HepG2 (cell line): ENCODE measurements at regions not wholly inside any gene's neighbourhood (a gene's known extent, or its start where the extent isn't known, plus 50 kb on each side); places are given as distances from the start of the nearest gene placed in this dataset.

ENCODE experiments used
- ATAC-seq: fragments of 200-7000 bp; cut with Tn5 transposase; 3 replicates; pipeline ENCODE4 v1.9.1; 2020; ENCODE audit warnings: mild to moderate bottlenecking, moderate library complexity
- BruUV-seq: library from RNA; stranded (reverse); fragments of 400-500 nt; replicated peaks from 2 replicates; lab custom pipeline; 2021; lab: Mats Ljungman, UMichigan
- CTCF ChIA-PET: fragments of 300-600 bp; formaldehyde crosslinking; extraction: SDS; loops from one replicate; lab custom pipeline; 2021; ENCODE audit warnings: low total read pairs, inconsistent platforms, low intra/inter-chr PET ratio; lab: Yijun Ruan, JAX
- POLR2A ChIA-PET: fragments of 350-600 bp; sonication (Branson Sonifier 250); formaldehyde crosslinking; loops from one replicate; lab custom pipeline; 2020; ENCODE audit warnings: antibody characterized with exemption, inconsistent platforms; lab: Yijun Ruan, JAX
- DNase-seq: peaks from one replicate; pipeline ENCODE4 v3.0.0-alpha.2; 2015; ENCODE audit warnings: low spot score
- FAIRE-seq: peaks from 3 replicates; lab custom pipeline; 2011; peaks lifted over from hg19 to GRCh38; lab: Jason Lieb, UNC
- H2AFZ ChIP-seq: one replicate; pipeline ENCODE4 v1.6.1; 2011; ENCODE audit warnings: low read length, inconsistent platforms
- H3K27ac ChIP-seq: fragments of 300-600 bp; 3 replicates; pipeline ENCODE4 v1.8.0; 2011; ENCODE audit warnings: mixed run types, mild to moderate bottlenecking, mixed read lengths, low read length, inconsistent platforms; ENCODE audit not compliant: insufficient read depth; ENCODE audit errors: extremely low read length
- H3K27me3 ChIP-seq, 2 experiments: fragments of 200-600 bp in 1 of 2; 2 replicates in 1 of 2; 3 replicates in 1 of 2; pipeline versions ENCODE4 v1.6.0 to v1.8.0; 2011; ENCODE audit warnings: low read length in 2 of 2, mild to moderate bottlenecking in 2 of 2, moderate library complexity in 2 of 2, inconsistent platforms in 1 of 2; ENCODE audit not compliant: insufficient read depth in 2 of 2, control insufficient read depth in 1 of 2
- H3K36me3 ChIP-seq, 2 experiments: fragments of 200-600 bp in 1 of 2; replicated peaks in 1 of 2; 2 replicates in 1 of 2; 3 replicates in 1 of 2; pipeline versions ENCODE4 v1.5.1 to v1.8.0; 2011; ENCODE audit warnings: low read length in 2 of 2, inconsistent platforms in 1 of 2; ENCODE audit not compliant: insufficient read depth in 2 of 2, control insufficient read depth in 1 of 2
- H3K4me1 ChIP-seq: 2 replicates; pipeline ENCODE4 v1.5.1; 2012; ENCODE audit warnings: low read length, inconsistent platforms; ENCODE audit not compliant: insufficient read depth
- H3K4me2 ChIP-seq: 2 replicates; pipeline ENCODE4 v1.6.0; 2011; ENCODE audit warnings: low read depth, low read length, inconsistent platforms
- H3K4me3 ChIP-seq, 3 experiments: fragments of 200-600 bp in 1 of 3; sonication (generic), shearing (Covaris generic) in 1 of 3; replicated peaks in 1 of 3; 2 replicates each; pipeline ENCODE4 v1.5.1; 2011 to 2016; ENCODE audit warnings: low read length in 3 of 3, inconsistent platforms in 2 of 3, low read depth in 2 of 3, mild to moderate bottlenecking in 2 of 3, control low read depth in 1 of 3, mixed read lengths in 1 of 3; ENCODE audit not compliant: insufficient read depth in 1 of 3
- H3K79me2 ChIP-seq: one replicate; pipeline ENCODE4 v1.6.1; 2011; ENCODE audit warnings: low read length, inconsistent platforms; ENCODE audit not compliant: insufficient read depth
- H3K9ac ChIP-seq: 2 replicates; pipeline ENCODE4 v1.6.0; 2011; ENCODE audit warnings: mild to moderate bottlenecking, low read depth, low read length, inconsistent platforms; ENCODE audit not compliant: insufficient read depth
- H3K9me3 ChIP-seq: 2 replicates; pipeline ENCODE4 v1.5.1; 2012; ENCODE audit warnings: mild to moderate bottlenecking, low read length
- H4K20me1 ChIP-seq: 2 replicates; pipeline ENCODE4 v1.6.0; 2011; ENCODE audit warnings: inconsistent platforms, mild to moderate bottlenecking, low read length, moderate library complexity; ENCODE audit not compliant: insufficient read depth
- BHLHE40 ChIP-seq: IDR thresholded peaks from 2 replicates; pipeline ENCODE4 v1.6.1; 2011; ENCODE audit warnings: low read length, improper control_type of control experiment
- HOXA5 ChIP-seq: sonication (generic); formaldehyde crosslinking; IDR thresholded peaks from 2 replicates; pipeline ENCODE4 v1.4.0; 2020; ENCODE audit warnings: missing genetic modification reagents
- MIER3 ChIP-seq: IDR thresholded peaks from 2 replicates; pipeline ENCODE4 v1.6.1; 2016; ENCODE audit warnings: missing compliant biosample characterization, borderline replicate concordance
- SALL1 ChIP-seq: sonication (generic); formaldehyde crosslinking; IDR thresholded peaks from 2 replicates; pipeline ENCODE4 v1.8.0; 2022; ENCODE audit warnings: mild to moderate bottlenecking, missing genetic modification reagents
- SAP130 ChIP-seq: IDR thresholded peaks from 2 replicates; pipeline ENCODE4 v1.6.1; 2016; ENCODE audit warnings: low read depth
- ZBTB20 ChIP-seq: sonication (generic); formaldehyde crosslinking; IDR thresholded peaks from 2 replicates; pipeline ENCODE4 v1.8.1; 2023; ENCODE audit warnings: missing genetic modification reagents, low read depth, mild to moderate bottlenecking, borderline replicate concordance
- ZFP1 ChIP-seq: IDR thresholded peaks from 2 replicates; pipeline ENCODE4 v1.6.1; 2016
- ZNF354B ChIP-seq: sonication (generic); formaldehyde crosslinking; IDR thresholded peaks from 2 replicates; pipeline ENCODE4 v1.8.0; 2022; ENCODE audit warnings: mild to moderate bottlenecking, missing genetic modification reagents
- ZNF761 ChIP-seq: sonication (generic); formaldehyde crosslinking; conservative IDR thresholded peaks from 2 replicates; pipeline ENCODE4 v1.4.0; 2020; ENCODE audit warnings: mild to moderate bottlenecking, missing genetic modification reagents
- ZNF792 ChIP-seq: IDR thresholded peaks from 2 replicates; pipeline ENCODE4 v1.6.1; 2016
- WGBS: methylation state at CpG from one replicate; pipeline ENCODE4 v1.1.6; 2017; ENCODE audit warnings: low lambda C conversion rate; 5-methylcytosine and 5-hydroxymethylcytosine counted together
- in situ Hi-C: cut with HindIII; loops from 2 replicates; pipeline ENCODE4 v1.10.0; 2017; ENCODE audit warnings: low pct_unique_long_range_greater_than_20kb; ENCODE audit not compliant: extremely low pct_ligation_motif_present
- intact Hi-C: fragments of 100-400 bp; cut with micrococcal nuclease; formaldehyde crosslinking; loops from one replicate; pipeline ENCODE4 v1.10.0; 2022; ENCODE audit not compliant: unreplicated experiment
- TF ChIP-seq, protein P1 (sequence below): sonication (generic); formaldehyde crosslinking; IDR thresholded peaks from 2 replicates; pipeline ENCODE4 v1.8.0; 2022; ENCODE audit warnings: mild to moderate bottlenecking, missing genetic modification reagents; ENCODE audit not compliant: insufficient replicate concordance
- TF ChIP-seq, protein P2 (sequence below): sonication (generic); formaldehyde crosslinking; IDR thresholded peaks from 2 replicates; pipeline ENCODE4 v1.4.0; 2020; ENCODE audit warnings: mild to moderate bottlenecking, missing genetic modification reagents

DNA sequence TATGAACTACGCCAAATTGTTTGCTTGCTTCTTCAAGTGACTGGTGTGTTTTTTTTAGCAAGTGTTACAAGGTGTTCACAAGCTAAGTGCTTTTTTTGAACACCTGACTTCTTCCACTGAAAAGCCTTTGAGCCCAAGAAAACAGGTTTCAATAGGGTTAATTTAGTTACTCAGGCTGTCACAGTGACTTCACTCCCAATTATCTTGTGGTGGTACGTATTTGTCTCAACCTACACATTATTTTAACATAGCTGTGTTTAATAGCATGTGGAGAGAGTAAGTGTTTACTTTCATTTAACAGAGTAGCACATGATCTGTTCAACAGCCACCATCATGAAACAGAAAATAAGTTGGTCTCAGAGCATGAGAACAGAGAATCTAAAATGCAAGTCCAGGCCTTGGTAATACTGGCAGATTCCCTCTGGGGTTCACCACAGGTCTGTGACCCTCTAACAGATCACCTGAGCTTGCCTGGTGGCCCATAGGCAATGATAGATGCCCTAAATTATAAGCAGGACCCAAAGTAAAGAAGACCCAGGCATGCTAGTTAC lies 267.7 kb upstream of the SMARCA2 start:
- no peak overlapping the region for H3K9ac ChIP-seq
- intact Hi-C loops, result no loop called here
- H3K4me2 ChIP-seq, result no peak overlapping the region
- no peak for TF ChIP-seq BHLHE40
- no peak for TF ChIP-seq SAP130 (CRISPR knock-in tag)
- TF ChIP-seq ZNF792 (CRISPR knock-in tag), result no peak
- no peak for TF ChIP-seq MIER3 (CRISPR knock-in tag)
- no peak for TF ChIP-seq HOXA5 (CRISPR knock-in tag)
- TF ChIP-seq ZBTB20, result no peak
- no peak for TF ChIP-seq ZFP1 (CRISPR knock-in tag)
- TF ChIP-seq, protein P1, sequence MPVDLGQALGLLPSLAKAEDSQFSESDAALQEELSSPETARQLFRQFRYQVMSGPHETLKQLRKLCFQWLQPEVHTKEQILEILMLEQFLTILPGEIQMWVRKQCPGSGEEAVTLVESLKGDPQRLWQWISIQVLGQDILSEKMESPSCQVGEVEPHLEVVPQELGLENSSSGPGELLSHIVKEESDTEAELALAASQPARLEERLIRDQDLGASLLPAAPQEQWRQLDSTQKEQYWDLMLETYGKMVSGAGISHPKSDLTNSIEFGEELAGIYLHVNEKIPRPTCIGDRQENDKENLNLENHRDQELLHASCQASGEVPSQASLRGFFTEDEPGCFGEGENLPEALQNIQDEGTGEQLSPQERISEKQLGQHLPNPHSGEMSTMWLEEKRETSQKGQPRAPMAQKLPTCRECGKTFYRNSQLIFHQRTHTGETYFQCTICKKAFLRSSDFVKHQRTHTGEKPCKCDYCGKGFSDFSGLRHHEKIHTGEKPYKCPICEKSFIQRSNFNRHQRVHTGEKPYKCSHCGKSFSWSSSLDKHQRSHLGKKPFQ (CRISPR knock-in tag), result no peak
- TF ChIP-seq ZNF354B (CRISPR knock-in tag), result no peak
- TF ChIP-seq ZNF761 (CRISPR knock-in tag), result no peak
- TF ChIP-seq, protein P2, sequence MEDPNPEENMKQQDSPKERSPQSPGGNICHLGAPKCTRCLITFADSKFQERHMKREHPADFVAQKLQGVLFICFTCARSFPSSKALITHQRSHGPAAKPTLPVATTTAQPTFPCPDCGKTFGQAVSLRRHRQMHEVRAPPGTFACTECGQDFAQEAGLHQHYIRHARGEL (CRISPR knock-in tag), result no peak
- TF ChIP-seq SALL1 (CRISPR knock-in tag), result no peak
- TF ChIP-seq, all 625 proteins: peak for 0
- DNase-seq, result no peak
- WGBS, result 20% methylated on average over 2 of the region's 2 CpGs
- Histone ChIP-seq H3K27me3 (no peaks in the 10 kb centered on the region), H3K4me1 (no peaks in the 10 kb centered on the region), H3K36me3 (no peaks in the 10 kb centered on the region), H3K27ac (no peak overlapping the region), H3K9me3 (no peaks in the 10 kb centered on the region), H3K4me3 (no peak overlapping the region), H2AFZ (no peak overlapping the region), H4K20me1 (no peaks in the 10 kb centered on the region), H3K79me2 (no peaks in the 10 kb centered on the region)
- CTCF ChIA-PET, result no interaction called here
- POLR2A ChIA-PET, result no interaction called here
- no peak for FAIRE-seq
- in situ Hi-C loops, result no loop called here
- no TSS peak for BruUV-seq
- no peak for ATAC-seq
